Naive B cell (primary cell): ENCODE measurements at regions not wholly inside any gene's neighbourhood (a gene's known extent, or its start where the extent isn't known, plus 50 kb on each side); places are given as distances from the start of the nearest gene placed in this dataset.

ENCODE experiments used
- ATAC-seq, 2 donors: fragments of 150-1000 bp; cut with Tn5 transposase; 2 replicates each; pipeline ENCODE4 v1.10.0; 2021; ENCODE audit warnings: low read depth in 2 of 2, mild to moderate bottlenecking in 2 of 2, moderate library complexity in 2 of 2
- DNase-seq: peaks from one replicate; pipeline ENCODE4 v3.0.0; 2022
- H3K27ac Mint-ChIP-seq, 6 donors: one replicate each; pipeline ENCODE4 v1.8.0; 2020 to 2022; ENCODE audit warnings: mild to moderate bottlenecking in 6 of 6, mixed read lengths in 6 of 6, moderate library complexity in 5 of 6, inconsistent platforms in 2 of 6
- H3K27me3 Mint-ChIP-seq, 3 donors: one replicate each; pipeline ENCODE4 v1.8.0; 2021 to 2022; ENCODE audit warnings: mixed read lengths in 3 of 3, mild to moderate bottlenecking in 1 of 3
- H3K36me3 Mint-ChIP-seq, 2 donors: one replicate each; pipeline ENCODE4 v1.8.0; 2020 to 2022; ENCODE audit warnings: mixed read lengths in 2 of 2, inconsistent platforms in 1 of 2, mild to moderate bottlenecking in 1 of 2
- H3K4me1 Mint-ChIP-seq, 3 donors: one replicate each; pipeline ENCODE4 v1.8.0; 2020 to 2022; ENCODE audit warnings: mixed read lengths in 3 of 3, inconsistent platforms in 1 of 3, mild to moderate bottlenecking in 1 of 3, moderate library complexity in 1 of 3
- H3K4me3 Mint-ChIP-seq, 8 donors: one replicate each; pipeline ENCODE4 v1.8.0; 2020 to 2022; ENCODE audit warnings: mild to moderate bottlenecking in 8 of 8, mixed read lengths in 8 of 8, moderate library complexity in 8 of 8, inconsistent platforms in 2 of 8
- H3K9me3 Mint-ChIP-seq, 7 donors: one replicate each; pipeline ENCODE4 v1.8.0; 2020 to 2022; ENCODE audit warnings: mixed read lengths in 7 of 7, mild to moderate bottlenecking in 5 of 7, inconsistent platforms in 2 of 7, moderate library complexity in 1 of 7

DNA sequence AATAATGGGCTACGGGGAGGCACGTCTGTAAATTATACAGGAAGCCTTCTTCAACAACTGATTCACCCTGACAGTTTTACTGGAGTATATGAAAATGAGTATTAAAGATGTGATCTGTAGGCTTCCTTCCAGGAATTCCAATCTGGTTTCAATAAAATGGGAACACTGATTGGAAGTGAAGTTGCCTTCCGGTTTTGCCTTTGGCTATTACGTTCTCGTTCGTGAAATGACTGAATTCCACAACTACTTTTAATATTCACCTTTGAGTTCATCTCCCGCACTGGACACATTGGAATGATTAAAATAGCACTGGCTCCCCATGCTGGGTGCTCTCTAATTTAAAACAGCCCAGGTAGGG lies 350.1 kb upstream of the MKI67 start:
- H3K4me3 Mint-ChIP-seq: no peak overlapping the region
- no peaks in the 10 kb centered on the region for H3K36me3 Mint-ChIP-seq
- H3K9me3 Mint-ChIP-seq: peaks cover 0 to 3% (median 0%) of the 10 kb centered on the region in 7 donors
- H3K27me3 Mint-ChIP-seq: peaks cover 0 to 4% (median 0%) of the 10 kb centered on the region in 3 donors
- no peak overlapping the region for H3K27ac Mint-ChIP-seq
- H3K4me1 Mint-ChIP-seq: no peaks in the 10 kb centered on the region
- DNase-seq: no peak
- no peak for ATAC-seq

DNA sequence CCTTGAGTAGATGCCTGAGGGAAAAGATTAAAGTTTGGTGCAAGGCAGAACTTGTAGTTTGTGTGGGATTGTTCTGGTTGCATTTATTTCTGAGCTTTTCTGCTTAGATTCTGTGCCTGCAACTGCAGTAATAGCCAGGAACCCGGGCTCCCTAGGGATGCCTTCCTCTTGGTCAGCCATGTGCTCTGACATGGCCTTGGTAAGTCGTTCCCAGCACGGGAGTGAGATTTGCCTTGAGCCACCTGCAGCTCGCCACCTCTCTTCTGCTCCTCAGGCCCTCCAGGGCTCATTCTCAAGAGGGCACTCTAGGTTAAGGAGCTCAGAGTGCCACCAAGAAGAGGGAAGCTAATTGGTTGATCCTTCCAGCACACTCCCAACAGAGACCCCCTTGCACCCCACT lies 350.6 kb upstream of the MKI67 start:
- DNase-seq (no peak), ATAC-seq (no peak)
- Mint-ChIP-seq H3K4me1 (no peaks in the 10 kb centered on the region), H3K27me3 (peaks cover 0 to 4% (median 0%) of the 10 kb centered on the region in 3 donors), H3K9me3 (peaks cover 0 to 3% (median 0%) of the 10 kb centered on the region in 7 donors), H3K4me3 (no peak overlapping the region), H3K36me3 (no peaks in the 10 kb centered on the region), H3K27ac (no peak overlapping the region)

DNA sequence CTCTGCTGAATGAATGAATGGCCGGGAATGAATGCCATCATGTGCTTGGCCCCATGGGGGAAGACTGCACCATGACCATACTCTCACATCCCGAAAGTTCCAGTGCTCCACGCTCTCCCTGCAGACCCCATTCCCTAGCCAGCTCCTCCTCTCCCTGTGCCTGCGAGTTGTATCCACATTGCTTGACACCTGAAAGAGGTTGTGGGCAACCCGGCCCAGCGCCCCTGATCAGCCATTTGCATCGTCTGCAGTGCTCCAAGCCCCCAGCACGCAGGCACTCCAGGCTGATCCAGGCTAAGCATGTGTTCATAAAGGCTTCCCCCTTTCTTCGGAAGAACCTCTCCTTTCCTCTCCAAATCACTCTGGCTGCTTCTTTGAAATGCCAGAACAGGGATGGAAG lies 354.4 kb upstream of the MKI67 start:
- no peaks in the 10 kb centered on the region for H3K4me1 Mint-ChIP-seq
- H3K9me3 Mint-ChIP-seq: peaks cover 0 to 3% (median 0%) of the 10 kb centered on the region in 7 donors
- no peaks in the 10 kb centered on the region for H3K36me3 Mint-ChIP-seq
- ATAC-seq: no peak
- DNase-seq: no peak
- H3K4me3 Mint-ChIP-seq: no peak overlapping the region
- no peak overlapping the region for H3K27ac Mint-ChIP-seq
- peaks cover 0 to 10% (median 0%) of the 10 kb centered on the region in 3 donors for H3K27me3 Mint-ChIP-seq

DNA sequence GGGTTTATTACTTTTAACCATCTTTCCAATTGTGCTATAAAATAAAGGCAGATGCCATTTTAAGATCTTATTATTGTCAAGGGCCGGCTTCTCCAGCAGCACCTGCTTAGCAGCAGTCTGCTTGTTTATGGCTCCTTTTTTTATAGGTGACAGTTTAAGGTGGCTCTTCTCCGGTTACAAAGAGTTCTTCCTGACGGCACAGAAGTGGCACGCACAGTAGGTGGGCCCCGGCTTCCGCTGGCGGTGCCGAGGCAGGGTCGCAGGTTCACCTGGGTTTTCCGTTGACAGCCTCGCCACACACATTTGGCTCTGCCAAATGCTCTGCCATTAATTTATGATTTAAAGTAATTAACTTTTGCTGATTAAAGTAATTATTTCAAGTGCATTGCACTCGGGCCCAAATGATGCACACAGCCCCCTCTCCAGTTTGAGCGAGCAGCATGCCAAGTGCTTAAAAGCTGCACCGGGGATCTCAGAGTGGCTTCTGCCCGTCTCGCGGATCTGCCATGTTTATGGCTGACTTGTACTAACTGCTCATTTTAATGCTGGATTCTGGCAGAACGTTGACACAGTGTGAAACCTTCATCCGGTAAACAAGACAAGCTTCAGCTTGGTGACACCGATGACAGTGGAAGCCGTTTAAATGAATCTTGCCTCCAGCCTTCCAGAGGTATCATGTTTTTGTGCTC lies 355.1 kb upstream of the MKI67 start:
- ATAC-seq (no peak), DNase-seq (no peak)
- Mint-ChIP-seq H3K27me3 (peaks cover 0 to 10% (median 0%) of the 10 kb centered on the region in 3 donors), H3K4me3 (no peak overlapping the region), H3K9me3 (peaks cover 0 to 3% (median 0%) of the 10 kb centered on the region in 7 donors), H3K36me3 (no peaks in the 10 kb centered on the region), H3K4me1 (no peaks in the 10 kb centered on the region), H3K27ac (no peak overlapping the region)

DNA sequence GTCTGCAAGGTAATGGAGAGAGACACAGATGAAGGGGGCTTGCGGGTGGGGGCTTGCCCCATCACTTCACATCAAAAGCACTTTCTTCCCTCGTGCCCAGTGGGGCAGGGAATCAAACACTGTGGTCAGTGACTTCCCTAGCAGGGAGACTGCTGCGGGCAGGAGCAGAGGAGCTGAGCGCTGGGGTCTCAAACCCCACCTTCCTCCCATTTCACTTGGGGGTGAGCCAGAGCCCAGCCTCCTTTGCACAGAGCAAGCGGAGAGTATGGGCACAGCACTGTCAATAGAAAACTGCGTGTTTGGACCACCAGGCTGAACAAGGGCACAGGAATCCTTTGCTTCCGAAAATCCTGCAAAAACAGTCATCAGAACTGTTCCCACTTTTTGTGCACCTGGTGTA lies 355.8 kb upstream of the MKI67 start:
- Mint-ChIP-seq H3K9me3 (peaks cover 0 to 3% (median 0%) of the 10 kb centered on the region in 7 donors), H3K36me3 (no peaks in the 10 kb centered on the region), H3K27me3 (peaks cover 0 to 10% (median 0%) of the 10 kb centered on the region in 3 donors), H3K27ac (no peak overlapping the region), H3K4me3 (peak overlapping the region in 1 of 8 donors; percentile 16), H3K4me1 (no peaks in the 10 kb centered on the region)
- no peak for DNase-seq
- ATAC-seq: no peak

DNA sequence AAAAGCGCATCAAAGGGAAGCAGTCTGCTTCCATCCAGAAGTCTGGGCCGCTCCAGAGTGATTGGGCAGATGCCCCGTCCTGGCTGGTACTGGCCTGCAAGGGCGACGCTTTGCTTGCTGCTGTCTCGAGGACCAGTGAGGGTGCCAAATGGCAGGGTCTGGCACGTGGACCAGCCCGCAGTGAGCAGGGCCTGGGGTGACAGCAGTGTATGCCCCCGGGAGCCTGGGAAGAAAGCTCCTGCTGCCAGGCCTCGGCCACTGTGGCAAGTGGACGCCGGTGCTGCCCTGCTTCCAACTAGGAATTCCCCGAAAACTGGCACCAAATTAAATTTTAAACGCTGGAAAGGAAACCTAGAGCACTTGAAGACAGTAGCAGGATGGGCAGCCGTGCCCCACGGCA lies 357.0 kb upstream of the MKI67 start:
- ATAC-seq (no peak), DNase-seq (no peak)
- H3K4me3 Mint-ChIP-seq: no peak overlapping the region
- no peak overlapping the region for H3K27ac Mint-ChIP-seq
- H3K27me3 Mint-ChIP-seq: peaks cover 0 to 10% (median 0%) of the 10 kb centered on the region in 3 donors
- no peaks in the 10 kb centered on the region for H3K36me3 Mint-ChIP-seq
- no peaks in the 10 kb centered on the region for H3K4me1 Mint-ChIP-seq
- H3K9me3 Mint-ChIP-seq: peaks cover 0 to 3% (median 0%) of the 10 kb centered on the region in 7 donors

DNA sequence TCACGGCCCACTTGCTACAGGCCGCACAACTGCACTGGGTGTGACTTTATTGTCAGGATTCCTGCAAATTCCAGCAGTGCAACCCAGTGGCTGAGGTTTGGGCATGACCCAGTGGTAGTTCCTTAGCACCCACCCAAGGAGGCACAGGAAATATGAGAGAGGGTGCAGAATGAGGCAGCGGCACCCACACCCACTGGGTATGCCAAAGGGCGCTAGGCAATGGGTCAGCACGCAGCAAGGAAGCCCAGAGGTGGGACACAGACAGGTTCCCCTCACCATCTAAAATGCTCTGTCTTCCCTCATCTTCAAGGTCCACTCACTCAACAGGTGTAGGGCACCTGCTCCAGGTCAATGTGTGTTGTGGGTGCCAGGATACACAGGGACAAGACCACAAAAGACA lies 357.8 kb upstream of the MKI67 start:
- no peaks in the 10 kb centered on the region for H3K36me3 Mint-ChIP-seq
- ATAC-seq (no peak), DNase-seq (no peak)
- peaks cover 0 to 4% (median 0%) of the 10 kb centered on the region in 7 donors for H3K9me3 Mint-ChIP-seq
- H3K27me3 Mint-ChIP-seq: peaks cover 0 to 10% (median 0%) of the 10 kb centered on the region in 3 donors
- H3K4me1 Mint-ChIP-seq: no peaks in the 10 kb centered on the region
- no peak overlapping the region for H3K27ac Mint-ChIP-seq
- H3K4me3 Mint-ChIP-seq: no peak overlapping the region

DNA sequence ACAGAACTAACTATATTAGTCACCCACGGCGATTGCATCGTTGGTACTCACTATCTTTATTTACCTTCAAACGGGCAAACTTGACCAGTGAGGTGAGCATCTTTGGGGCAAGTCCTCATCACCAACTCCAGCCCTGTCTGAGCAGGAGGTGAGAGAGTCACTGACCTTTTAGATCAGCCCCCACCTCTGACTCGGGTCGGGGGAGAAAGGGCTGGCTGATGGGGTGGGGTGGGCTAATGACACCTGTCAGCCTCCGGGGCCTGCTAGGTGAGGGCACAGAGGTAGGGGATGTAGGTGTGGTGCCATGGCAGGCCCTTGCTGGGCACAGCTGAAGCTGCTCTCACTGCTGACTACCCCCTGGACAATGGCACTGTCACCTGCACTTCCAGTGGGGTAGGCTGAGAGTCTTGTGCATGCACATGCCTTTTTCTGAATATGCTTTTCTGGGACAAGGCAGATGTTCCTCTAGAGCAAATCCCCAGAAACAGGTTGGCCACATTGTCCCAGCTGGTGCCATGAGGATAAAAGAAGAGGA lies 359.5 kb upstream of the MKI67 start:
- Mint-ChIP-seq H3K4me1 (no peaks in the 10 kb centered on the region), H3K36me3 (no peaks in the 10 kb centered on the region), H3K27ac (no peak overlapping the region), H3K9me3 (peaks cover 0 to 4% (median 0%) of the 10 kb centered on the region in 7 donors), H3K4me3 (no peak overlapping the region), H3K27me3 (peaks cover 0 to 6% (median 2%) of the 10 kb centered on the region in 3 donors)
- ATAC-seq: no peak
- no peak for DNase-seq

DNA sequence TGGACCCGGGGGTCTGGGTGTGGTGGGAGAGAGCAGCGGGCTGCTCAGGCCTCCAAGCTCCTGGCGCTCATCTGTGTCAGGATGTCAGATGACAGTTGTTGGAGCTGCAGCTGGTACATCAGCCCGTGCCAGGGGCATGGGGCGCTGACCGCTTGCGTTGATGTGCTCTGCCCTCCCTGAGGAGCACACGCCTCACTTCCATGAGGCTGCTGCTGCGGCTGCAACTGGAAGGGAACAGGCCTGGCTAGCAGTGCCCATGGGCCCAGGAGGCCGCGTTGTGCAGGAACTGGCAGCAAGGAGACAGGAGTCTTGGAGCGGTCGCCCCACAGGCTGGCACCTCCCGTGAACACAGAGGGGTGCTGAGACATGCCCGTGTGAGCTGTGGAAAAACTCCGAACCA lies 361.3 kb upstream of the MKI67 start:
- Mint-ChIP-seq H3K27me3 (peaks cover 0 to 6% (median 3%) of the 10 kb centered on the region in 3 donors), H3K4me3 (no peak overlapping the region), H3K36me3 (no peaks in the 10 kb centered on the region), H3K27ac (peak overlapping the region in 1 of 6 donors; percentile 49), H3K4me1 (no peaks in the 10 kb centered on the region), H3K9me3 (peaks cover 0 to 4% (median 0%) of the 10 kb centered on the region in 7 donors)
- DNase-seq: no peak
- no peak for ATAC-seq

DNA sequence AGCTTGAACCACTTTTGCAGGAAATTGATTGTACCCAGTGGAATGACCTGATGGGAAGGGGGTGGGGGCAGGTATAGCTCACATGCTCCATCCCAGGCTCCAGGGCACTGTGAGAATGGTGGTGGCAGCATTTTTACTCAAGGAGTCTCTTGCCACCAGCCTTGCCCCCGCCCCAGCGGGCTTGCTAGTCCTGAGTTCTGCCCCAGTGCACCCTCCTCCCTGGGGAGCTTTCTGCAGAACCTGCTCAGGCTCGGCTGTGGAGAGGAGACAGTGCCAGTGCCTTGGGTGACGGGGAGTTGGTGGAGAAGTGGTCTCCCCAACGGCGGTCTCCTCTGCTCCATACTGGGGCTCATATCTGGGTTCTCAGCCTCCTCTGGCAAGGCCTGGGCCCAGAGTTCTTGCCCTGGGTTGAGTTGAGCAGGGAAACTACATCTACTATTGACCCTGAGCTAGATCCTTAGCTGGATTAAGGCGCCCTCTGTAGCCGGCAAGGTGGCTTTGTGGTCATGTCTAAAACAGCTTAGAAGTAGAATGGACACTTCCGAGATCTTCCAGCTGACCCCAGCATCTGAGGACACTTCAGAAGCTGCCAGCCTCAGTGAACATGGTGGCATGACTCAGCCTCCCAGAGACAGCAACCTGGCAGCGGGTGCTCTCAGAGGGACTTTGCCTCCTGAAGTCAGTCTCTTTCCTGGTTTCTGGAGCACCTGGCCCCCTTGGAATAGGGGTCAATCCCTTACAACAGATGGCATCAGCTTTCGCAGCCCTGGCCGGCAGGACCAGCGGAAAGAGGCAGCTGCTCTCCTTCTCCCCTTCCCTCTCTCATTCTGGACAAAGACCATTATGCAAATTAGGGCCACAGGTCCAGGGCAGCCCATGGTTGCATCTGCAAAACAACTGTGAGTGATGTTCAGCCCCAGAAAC lies 363.4 kb upstream of the MKI67 start:
- Mint-ChIP-seq H3K4me1 (no peaks in the 10 kb centered on the region), H3K4me3 (no peak overlapping the region), H3K27ac (no peak overlapping the region), H3K27me3 (peaks cover 0 to 3% (median under 1%) of the 10 kb centered on the region in 3 donors), H3K9me3 (peaks cover 0 to 7% (median 3%) of the 10 kb centered on the region in 7 donors), H3K36me3 (no peaks in the 10 kb centered on the region)
- DNase-seq (no peak), ATAC-seq (no peak)

DNA sequence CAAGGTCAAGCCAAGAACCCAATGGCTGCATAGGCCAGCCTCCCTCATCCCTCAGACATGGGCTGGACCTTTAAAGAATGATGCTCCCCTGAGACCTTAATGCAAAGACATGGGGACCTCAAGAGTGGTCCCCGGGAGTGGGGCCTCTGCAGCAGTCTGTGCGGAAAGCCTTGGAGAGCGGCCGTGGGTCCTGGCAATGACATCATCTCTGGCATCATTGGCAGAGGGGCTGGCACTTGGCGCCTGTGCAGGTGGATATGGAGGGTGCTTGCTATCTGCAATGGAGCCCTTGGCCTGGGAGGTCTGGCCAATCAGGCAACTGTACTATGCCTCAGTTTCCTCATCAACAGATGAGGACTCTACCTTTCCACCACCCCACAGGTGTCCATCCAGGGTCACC lies 365.5 kb upstream of the MKI67 start:
- Mint-ChIP-seq H3K9me3 (peaks cover 0 to 7% (median 3%) of the 10 kb centered on the region in 7 donors), H3K27me3 (peaks cover 0 to 3% (median 0%) of the 10 kb centered on the region in 3 donors), H3K4me3 (no peak overlapping the region), H3K4me1 (no peaks in the 10 kb centered on the region), H3K27ac (no peak overlapping the region), H3K36me3 (no peaks in the 10 kb centered on the region)
- no peak for DNase-seq
- no peak for ATAC-seq

DNA sequence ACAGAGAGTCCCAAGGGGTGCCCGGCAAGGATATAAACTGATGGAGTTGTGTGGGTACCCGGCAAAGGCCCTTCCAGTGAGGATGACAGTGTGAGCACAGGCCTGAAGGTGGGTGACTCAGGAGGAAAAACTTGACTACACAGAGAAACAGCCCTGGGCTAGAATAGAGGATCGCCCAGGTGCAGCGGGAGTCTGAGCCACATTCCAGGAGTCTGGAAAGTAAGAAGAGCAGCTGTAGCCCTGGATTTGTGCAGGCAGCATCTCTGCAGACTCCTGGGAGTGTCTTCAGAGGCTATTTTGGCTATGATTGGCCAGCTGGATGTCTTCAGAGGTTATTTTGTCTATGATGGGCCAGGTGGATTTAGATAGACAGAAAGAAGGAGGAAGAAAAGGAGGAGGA lies 367.6 kb upstream of the MKI67 start:
- Mint-ChIP-seq H3K4me1 (no peaks in the 10 kb centered on the region), H3K9me3 (peaks cover 0 to 11% (median 0%) of the 10 kb centered on the region in 7 donors), H3K36me3 (no peaks in the 10 kb centered on the region), H3K27me3 (peaks cover 0 to 3% (median 0%) of the 10 kb centered on the region in 3 donors), H3K27ac (no peak overlapping the region), H3K4me3 (no peak overlapping the region)
- ATAC-seq (no peak), DNase-seq (no peak)

DNA sequence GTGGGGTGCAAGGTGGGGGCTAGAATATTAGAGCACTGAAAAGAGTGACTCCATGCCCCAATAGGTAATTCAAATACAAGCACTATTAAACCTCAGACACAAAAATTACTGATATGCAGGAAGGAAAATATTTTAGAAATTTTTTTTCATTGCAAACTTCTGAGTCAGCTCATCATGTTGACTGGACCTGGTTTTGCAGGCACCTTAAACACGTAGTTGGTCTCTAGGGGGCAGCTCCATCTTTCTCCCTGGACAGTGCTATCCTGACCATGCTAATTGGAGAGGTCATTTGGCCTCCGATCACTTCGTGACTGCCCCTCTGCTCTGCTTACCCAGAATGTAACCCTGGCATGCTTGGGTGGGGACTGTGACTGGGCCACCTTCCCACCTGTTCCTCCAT lies 368.4 kb upstream of the MKI67 start:
- DNase-seq: no peak
- Mint-ChIP-seq H3K4me1 (no peaks in the 10 kb centered on the region), H3K4me3 (no peak overlapping the region), H3K27ac (no peak overlapping the region), H3K27me3 (peaks cover 0 to 3% (median 0%) of the 10 kb centered on the region in 3 donors), H3K36me3 (no peaks in the 10 kb centered on the region), H3K9me3 (peaks cover 0 to 11% (median 0%) of the 10 kb centered on the region in 7 donors)
- no peak for ATAC-seq
